PFSK-1 (cell line): ENCODE measurements at regions not wholly inside any gene's neighbourhood (a gene's known extent, or its start where the extent isn't known, plus 50 kb on each side); places are given as distances from the start of the nearest gene placed in this dataset.

ENCODE experiments used
- FOXP2 ChIP-seq: optimal IDR thresholded peaks from 2 replicates; pipeline ENCODE3; 2011; ENCODE audit warnings: borderline replicate concordance, control low read depth, inconsistent platforms; ENCODE audit not compliant: insufficient read depth; ENCODE audit errors: extremely low read length, extremely low read depth
- POLR2AphosphoS5 ChIP-seq: IDR thresholded peaks from 2 replicates; pipeline ENCODE4 v1.6.1; 2012; ENCODE audit warnings: low read depth, mild to moderate bottlenecking, control low read depth, low read length, moderate library complexity
- REST ChIP-seq, 2 experiments: IDR thresholded peaks; 2 replicates each; pipeline versions ENCODE4 v1.6.1 to v1.8.0; 2011 to 2012; ENCODE audit warnings: low read depth in 2 of 2, low read length in 2 of 2, control low read depth in 1 of 2, inconsistent platforms in 1 of 2, mild to moderate bottlenecking in 1 of 2, moderate library complexity in 1 of 2; ENCODE audit not compliant: insufficient read depth in 1 of 2
- SIN3A ChIP-seq: IDR thresholded peaks from 2 replicates; pipeline ENCODE4 v1.6.1; 2012; ENCODE audit warnings: mild to moderate bottlenecking, low read length, moderate library complexity, borderline replicate concordance; ENCODE audit not compliant: insufficient read depth
- TAF1 ChIP-seq: IDR thresholded peaks from 2 replicates; pipeline ENCODE4 v1.6.1; 2012; ENCODE audit warnings: low read length, control low read depth, borderline replicate concordance; ENCODE audit not compliant: insufficient read depth

GRCh38 chr7:22624781-22625180 is 102.2 kb upstream of the IL6 start:
- no peak for TF ChIP-seq TAF1
- TF ChIP-seq POLR2AphosphoS5, result no peak
- TF ChIP-seq FOXP2, result no peak
- TF ChIP-seq SIN3A, result no peak
- TF ChIP-seq REST (IDR thresholded peaks at IDR 0.05; ENCODE audit: insufficient read depth in 1 of 2, low read depth in 2 of 2, low read length in 2 of 2), result no peak

GRCh38 chr7:22622116-22622785 is 104.7 kb upstream of the IL6 start:
- no peak for TF ChIP-seq TAF1
- TF ChIP-seq REST (IDR thresholded peaks at IDR 0.05; ENCODE audit: insufficient read depth in 1 of 2, low read depth in 2 of 2, low read length in 2 of 2), result no peak
- no peak for TF ChIP-seq POLR2AphosphoS5
- TF ChIP-seq SIN3A, result no peak
- TF ChIP-seq FOXP2, result no peak

GRCh38 chr7:22618528-22618927 is 108.5 kb upstream of the IL6 start:
- TF ChIP-seq POLR2AphosphoS5 (no peak), SIN3A (no peak), FOXP2 (no peak), REST (IDR thresholded peaks at IDR 0.05; ENCODE audit: insufficient read depth in 1 of 2, low read depth in 2 of 2, low read length in 2 of 2) (no peak), TAF1 (no peak)

GRCh38 chr7:22617166-22617565 is 109.8 kb upstream of the IL6 start:
- no peak for TF ChIP-seq TAF1
- no peak for TF ChIP-seq SIN3A
- TF ChIP-seq FOXP2, result no peak
- TF ChIP-seq REST (IDR thresholded peaks at IDR 0.05; ENCODE audit: insufficient read depth in 1 of 2, low read depth in 2 of 2, low read length in 2 of 2), result no peak
- no peak for TF ChIP-seq POLR2AphosphoS5

- TF ChIP-seq TAF1 (no peak), SIN3A (no peak), FOXP2 (no peak), REST (IDR thresholded peaks at IDR 0.05; ENCODE audit: insufficient read depth in 1 of 2, low read depth in 2 of 2, low read length in 2 of 2) (no peak), POLR2AphosphoS5 (no peak)
These were observed 113.5 kb upstream of the IL6 start for GRCh38 chr7:22613496-22613895.
